SK-N-SH (cell line): ENCODE measurements at regions not wholly inside any gene's neighbourhood (a gene's known extent, or its start where the extent isn't known, plus 50 kb on each side); places are given as distances from the start of the nearest gene placed in this dataset.

ENCODE experiments used
- CTCF ChIA-PET: fragments of 300-600, 350-600 bp; formaldehyde crosslinking; extraction: SDS; loops from one replicate; lab custom pipeline; 2021; lab: Yijun Ruan, JAX
- POLR2A ChIA-PET: fragments of 350-600 bp; sonication (Branson Sonifier 250); formaldehyde crosslinking; extraction: SDS; loops from one replicate; lab custom pipeline; 2020; ENCODE audit warnings: antibody characterized with exemption, inconsistent platforms; lab: Yijun Ruan, JAX
- DNase-seq: peaks from one replicate; pipeline ENCODE4 v3.0.0; 2012
- H2AFZ ChIP-seq: fragments of 200-600 bp; sonication (generic); 2 replicates; pipeline ENCODE4 v1.8.1; 2016; ENCODE audit warnings: antibody characterized with exemption, mild to moderate bottlenecking, low read depth
- H3F3A ChIP-seq: fragments of 200-600 bp; sonication (generic); replicated peaks from 2 replicates; pipeline ENCODE3; 2016; ENCODE audit warnings: antibody characterized with exemption, mild to moderate bottlenecking; ENCODE audit not compliant: insufficient read depth
- H3K27ac ChIP-seq, 2 experiments: fragments of 200-500 bp in 1 of 2; fragments of 200-600 bp in 1 of 2; sonication (Bioruptor generic) in 1 of 2; sonication (generic), shearing (Covaris generic) in 1 of 2; 2 replicates each; pipeline versions ENCODE4 v1.5.1 to v1.6.1; 2014 to 2016; ENCODE audit warnings: low read depth in 2 of 2, inconsistent platforms in 1 of 2, low read length in 1 of 2, mild to moderate bottlenecking in 1 of 2, mixed read lengths in 1 of 2
- H3K27me3 ChIP-seq: fragments of 200-600 bp; sonication (generic), shearing (Covaris generic); 2 replicates; pipeline ENCODE4 v1.6.1; 2016; ENCODE audit warnings: mixed run types; ENCODE audit not compliant: insufficient read depth
- H3K36me3 ChIP-seq, 2 experiments: fragments of 200-500 bp in 1 of 2; fragments of 200-600 bp in 1 of 2; sonication (Bioruptor generic) in 1 of 2; sonication (generic) in 1 of 2; replicated peaks in 1 of 2; 2 replicates each; pipeline versions ENCODE3 to v1.5.1; 2014 to 2016; ENCODE audit warnings: low read length in 1 of 2, mild to moderate bottlenecking in 1 of 2; ENCODE audit not compliant: insufficient read depth in 2 of 2, control insufficient read depth in 1 of 2
- H3K4me1 ChIP-seq, 2 experiments: fragments of 200-500 bp in 1 of 2; fragments of 200-600 bp in 1 of 2; sonication (Bioruptor generic) in 1 of 2; sonication (generic), shearing (Covaris generic) in 1 of 2; 2 replicates each; pipeline versions ENCODE4 v1.5.1 to v1.6.1; 2014 to 2016; ENCODE audit warnings: low read depth in 1 of 2, low read length in 1 of 2, mixed run types in 1 of 2; ENCODE audit not compliant: insufficient read depth in 2 of 2, control insufficient read depth in 1 of 2
- H3K4me2 ChIP-seq: fragments of 200-600 bp; sonication (generic), shearing (Covaris generic); 2 replicates; pipeline ENCODE4 v1.6.1; 2017; ENCODE audit warnings: mixed run types
- H3K4me3 ChIP-seq, 2 experiments: fragments of 200-500 bp in 1 of 2; fragments of 200-600 bp in 1 of 2; sonication (Bioruptor generic) in 1 of 2; sonication (generic), shearing (Covaris generic) in 1 of 2; 2 replicates each; pipeline versions ENCODE4 v1.5.1 to v1.8.1; 2014 to 2016; ENCODE audit warnings: low read depth in 2 of 2, inconsistent platforms in 1 of 2, low read length in 1 of 2, mild to moderate bottlenecking in 1 of 2, mixed read lengths in 1 of 2, moderate library complexity in 1 of 2
- H3K79me2 ChIP-seq: fragments of 200-600 bp; sonication (generic); 2 replicates; pipeline ENCODE4 v1.8.1; 2017; ENCODE audit warnings: mild to moderate bottlenecking; ENCODE audit not compliant: insufficient read depth
- H3K9ac ChIP-seq: fragments of 200-600 bp; sonication (generic); 2 replicates; pipeline ENCODE4 v1.6.1; 2017; ENCODE audit warnings: mixed run types
- H3K9me2 ChIP-seq: fragments of 200-600 bp; sonication (generic); 2 replicates; pipeline ENCODE4 v1.6.1; 2017; ENCODE audit warnings: mixed run types
- H3K9me3 ChIP-seq: fragments of 200-600 bp; sonication (generic); 2 replicates; pipeline ENCODE4 v1.6.1; 2017; ENCODE audit warnings: mixed run types, mild to moderate bottlenecking, moderate library complexity
- H4K20me1 ChIP-seq: fragments of 200-600 bp; sonication (generic); 2 replicates; pipeline ENCODE4 v1.6.1; 2017; ENCODE audit warnings: mild to moderate bottlenecking, mixed run types; ENCODE audit not compliant: insufficient read depth
- CHD2 ChIP-seq: fragments of 150-350 bp; IDR thresholded peaks from 2 replicates; pipeline ENCODE4 v1.6.1; 2018; ENCODE audit warnings: low read length; ENCODE audit not compliant: partially characterized antibody
- CTCF ChIP-seq: fragments of 200-600 bp; sonication (generic); IDR thresholded peaks from 2 replicates; pipeline ENCODE4 v1.6.1; 2017; ENCODE audit warnings: antibody characterized with exemption, mild to moderate bottlenecking, moderate library complexity
- EZH2phosphoT487 ChIP-seq: fragments of 200-600 bp; sonication (generic); IDR thresholded peaks from 2 replicates; pipeline ENCODE4 v1.6.1; 2017; ENCODE audit warnings: low read depth, mixed run types, mild to moderate bottlenecking, antibody characterized with exemption, moderate library complexity, borderline replicate concordance
- FOSL2 ChIP-seq: IDR thresholded peaks from 2 replicates; pipeline ENCODE4 v1.4.0; 2012; ENCODE audit warnings: low read depth, mild to moderate bottlenecking, moderate library complexity, borderline replicate concordance
- FOXJ3 ChIP-seq: sonication (generic); formaldehyde crosslinking; IDR thresholded peaks from 2 replicates; pipeline ENCODE4 v1.5.1; 2020; ENCODE audit warnings: mild to moderate bottlenecking, missing genetic modification reagents
- FOXM1 ChIP-seq: IDR thresholded peaks from 2 replicates; pipeline ENCODE4 v1.4.0; 2012; ENCODE audit warnings: low read depth, mild to moderate bottlenecking
- GABPA ChIP-seq: IDR thresholded peaks from 2 replicates; pipeline ENCODE4 v1.4.0; 2012; ENCODE audit warnings: low read depth, mild to moderate bottlenecking
- MEF2A ChIP-seq: IDR thresholded peaks from 2 replicates; pipeline ENCODE4 v1.4.0; 2012; ENCODE audit warnings: low read depth, borderline replicate concordance
- MXI1 ChIP-seq: IDR thresholded peaks from 2 replicates; pipeline ENCODE4 v1.6.1; 2012; ENCODE audit warnings: mild to moderate bottlenecking, low read depth, low read length, improper control_type of control experiment
- NFIC ChIP-seq: IDR thresholded peaks from 2 replicates; pipeline ENCODE4 v1.4.0; 2012; ENCODE audit warnings: borderline replicate concordance
- NRF1 ChIP-seq: IDR thresholded peaks from 2 replicates; pipeline ENCODE4 v1.6.1; 2012; ENCODE audit warnings: low read depth, mild to moderate bottlenecking, low read length
- POLR2AphosphoS5 ChIP-seq: IDR thresholded peaks from 2 replicates; pipeline ENCODE4 v1.6.1; 2012; ENCODE audit warnings: low read depth, low read length
- RFX5 ChIP-seq: IDR thresholded peaks from 2 replicates; pipeline ENCODE4 v1.6.1; 2012; ENCODE audit warnings: mild to moderate bottlenecking, improper control_type of control experiment, low read length
- SIN3A ChIP-seq: IDR thresholded peaks from 2 replicates; pipeline ENCODE4 v1.6.1; 2012; ENCODE audit warnings: low read depth, mild to moderate bottlenecking, low read length, moderate library complexity, borderline replicate concordance
- TAF1 ChIP-seq: IDR thresholded peaks from 2 replicates; pipeline ENCODE4 v1.6.1; 2012; ENCODE audit warnings: low read depth, mild to moderate bottlenecking, low read length, moderate library complexity, borderline replicate concordance
- TCF12 ChIP-seq: IDR thresholded peaks from 2 replicates; pipeline ENCODE4 v1.4.0; 2012
- USF2 ChIP-seq: fragments of 150-350 bp; IDR thresholded peaks from 2 replicates; pipeline ENCODE4 v1.6.1; 2017; ENCODE audit warnings: antibody characterized with exemption, low read length, low read depth, borderline replicate concordance
- YY1 ChIP-seq: IDR thresholded peaks from 2 replicates; pipeline ENCODE4 v1.4.0; 2012; ENCODE audit warnings: low read depth, mild to moderate bottlenecking
- ZBTB33 ChIP-seq: IDR thresholded peaks from 2 replicates; pipeline ENCODE4 v1.4.0; 2012; ENCODE audit warnings: low read depth, borderline replicate concordance
- WGBS: methylation state at CpG from one replicate; pipeline ENCODE4 v1.1.6; 2017; ENCODE audit warnings: low lambda C conversion rate; 5-methylcytosine and 5-hydroxymethylcytosine counted together
- TF ChIP-seq, protein P1 (sequence below): IDR thresholded peaks from 2 replicates; pipeline ENCODE4; 2012

DNA sequence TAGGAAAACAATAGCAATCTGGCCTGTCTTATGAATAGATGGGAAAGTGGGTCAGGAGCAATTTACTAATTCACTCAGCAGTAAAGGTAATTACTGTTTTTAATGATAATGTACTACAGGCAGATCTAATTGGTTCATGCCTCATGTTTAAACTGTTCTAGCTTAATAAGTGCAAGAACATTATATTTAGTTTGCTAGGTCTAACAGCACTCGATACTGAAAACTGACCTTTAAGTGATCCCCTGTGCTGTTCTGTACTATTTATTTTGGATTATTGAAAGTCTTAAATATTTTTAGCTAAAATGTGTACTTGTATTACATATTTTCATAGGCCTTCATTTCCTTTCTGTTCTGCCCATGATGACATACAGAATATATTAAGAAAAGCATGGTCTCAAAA is 998.0 kb upstream of the GJE1 start:
- Histone ChIP-seq H3K27ac (peak overlapping the region in 1 of 2 experiments; percentile 76; a peak in 1 of 4 replicates), H3F3A (no peaks in the 10 kb centered on the region), H3K9me2 (no peaks in the 10 kb centered on the region), H3K79me2 (no peaks in the 10 kb centered on the region), H3K4me3 (no peak overlapping the region), H3K4me2 (no peak overlapping the region), H3K9ac (no peak overlapping the region), H3K4me1 (no peaks in the 10 kb centered on the region; a peak in 1 of 4 replicates), H4K20me1 (no peaks in the 10 kb centered on the region), H3K27me3 (0 out of 2 replicates have a peak, but pooled peaks cover 6% of the 10 kb centered on the region), H2AFZ (no peak overlapping the region), H3K9me3 (no peaks in the 10 kb centered on the region; the same call in 1 of the 2 replicates), H3K36me3 (no peaks in the 10 kb centered on the region)
- TF ChIP-seq NFIC, result no peak
- POLR2A ChIA-PET, result no interaction called here
- DNase-seq, result no peak
- 5% methylated on average over 1 of the region's 1 CpG for WGBS
- CTCF ChIA-PET, result no interaction called here

DNA sequence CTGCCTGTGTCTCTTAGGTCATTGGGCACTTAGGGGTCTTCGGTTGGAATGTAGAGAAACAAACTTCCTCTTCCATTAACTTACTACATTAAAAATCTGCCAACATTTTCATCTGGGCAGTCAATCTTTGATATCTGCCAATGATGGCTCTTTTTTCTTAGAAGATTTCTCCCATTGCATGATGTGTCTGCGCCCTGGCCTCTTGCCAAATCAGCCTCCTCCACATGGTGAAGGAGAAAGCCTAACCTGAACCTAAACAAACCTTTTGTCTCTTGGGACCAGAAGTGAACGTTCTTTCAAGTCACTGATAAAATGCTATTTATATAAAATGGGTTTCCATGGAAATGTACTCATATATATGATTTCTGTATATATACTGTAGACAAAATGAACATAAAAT is 998.9 kb upstream of the GJE1 start:
- no peaks in the 10 kb centered on the region; a peak in 1 of 4 replicates for H3K4me1 ChIP-seq
- H3K27ac ChIP-seq, result peak overlapping the region in 1 of 2 experiments; percentile 76; a peak in 1 of 4 replicates
- no peaks in the 10 kb centered on the region for H3K9me2 ChIP-seq
- H3K79me2 ChIP-seq, result no peaks in the 10 kb centered on the region
- H3K4me3 ChIP-seq, result no peak overlapping the region
- TF ChIP-seq FOXM1 (no peak), TAF1 (no peak), TCF12 (no peak), RFX5 (no peak), SIN3A (no peak), MEF2A (no peak), USF2 (no peak), CTCF (no peak), POLR2AphosphoS5 (no peak), FOXJ3 (CRISPR knock-in tag) (no peak), MXI1 (no peak), FOSL2 (no peak), EZH2phosphoT487 (no peak), ZBTB33 (no peak), NRF1 (no peak), GABPA (no peak), YY1 (no peak), CHD2 (no peak)
- TF ChIP-seq, protein P1, sequence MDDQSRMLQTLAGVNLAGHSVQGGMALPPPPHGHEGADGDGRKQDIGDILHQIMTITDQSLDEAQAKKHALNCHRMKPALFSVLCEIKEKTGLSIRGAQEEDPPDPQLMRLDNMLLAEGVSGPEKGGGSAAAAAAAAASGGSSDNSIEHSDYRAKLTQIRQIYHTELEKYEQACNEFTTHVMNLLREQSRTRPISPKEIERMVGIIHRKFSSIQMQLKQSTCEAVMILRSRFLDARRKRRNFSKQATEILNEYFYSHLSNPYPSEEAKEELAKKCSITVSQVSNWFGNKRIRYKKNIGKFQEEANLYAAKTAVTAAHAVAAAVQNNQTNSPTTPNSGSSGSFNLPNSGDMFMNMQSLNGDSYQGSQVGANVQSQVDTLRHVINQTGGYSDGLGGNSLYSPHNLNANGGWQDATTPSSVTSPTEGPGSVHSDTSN, result no peak
- DNase-seq, result no peak
- no peak overlapping the region for H3K4me2 ChIP-seq
- H2AFZ ChIP-seq, result no peak overlapping the region
- no peak overlapping the region for H3K9ac ChIP-seq
- no peaks in the 10 kb centered on the region for H3F3A ChIP-seq
- 0 out of 2 replicates have a peak, but pooled peaks cover 6% of the 10 kb centered on the region for H3K27me3 ChIP-seq
- no peaks in the 10 kb centered on the region for H3K36me3 ChIP-seq
- H4K20me1 ChIP-seq, result no peaks in the 10 kb centered on the region
- ChIA-PET POLR2A (no interaction called here), CTCF (no interaction called here)
- WGBS, result 11% methylated on average over 3 of the region's 3 CpGs
- H3K9me3 ChIP-seq, result no peaks in the 10 kb centered on the region; the same call in 1 of the 2 replicates
